HepG2 (cell line): ENCODE measurements at regions not wholly inside any gene's neighbourhood (a gene's known extent, or its start where the extent isn't known, plus 50 kb on each side); places are given as distances from the start of the nearest gene placed in this dataset.
"Not testable (repeated sequence)": the region's sequence is repeated elsewhere in the genome, so short reads cannot be mapped to it uniquely, and the experiment has no call there.

ENCODE experiments used
- ATAC-seq: fragments of 200-7000 bp; cut with Tn5 transposase; 3 replicates; pipeline ENCODE4 v1.9.1; 2020; ENCODE audit warnings: mild to moderate bottlenecking, moderate library complexity
- BruUV-seq: library from RNA; stranded (reverse); fragments of 400-500 nt; replicated peaks from 2 replicates; lab custom pipeline; 2021; lab: Mats Ljungman, UMichigan
- CTCF ChIA-PET: fragments of 300-600 bp; formaldehyde crosslinking; extraction: SDS; loops from one replicate; lab custom pipeline; 2021; ENCODE audit warnings: low total read pairs, inconsistent platforms, low intra/inter-chr PET ratio; lab: Yijun Ruan, JAX
- POLR2A ChIA-PET: fragments of 350-600 bp; sonication (Branson Sonifier 250); formaldehyde crosslinking; loops from one replicate; lab custom pipeline; 2020; ENCODE audit warnings: antibody characterized with exemption, inconsistent platforms; lab: Yijun Ruan, JAX
- DNase-seq: peaks from one replicate; pipeline ENCODE4 v3.0.0-alpha.2; 2015; ENCODE audit warnings: low spot score
- FAIRE-seq: peaks from 3 replicates; lab custom pipeline; 2011; peaks lifted over from hg19 to GRCh38; lab: Jason Lieb, UNC
- H2AFZ ChIP-seq: one replicate; pipeline ENCODE4 v1.6.1; 2011; ENCODE audit warnings: low read length, inconsistent platforms
- H3K27ac ChIP-seq: fragments of 300-600 bp; 3 replicates; pipeline ENCODE4 v1.8.0; 2011; ENCODE audit warnings: mixed run types, mild to moderate bottlenecking, mixed read lengths, low read length, inconsistent platforms; ENCODE audit not compliant: insufficient read depth; ENCODE audit errors: extremely low read length
- H3K27me3 ChIP-seq, 2 experiments: fragments of 200-600 bp in 1 of 2; 2 replicates in 1 of 2; 3 replicates in 1 of 2; pipeline versions ENCODE4 v1.6.0 to v1.8.0; 2011; ENCODE audit warnings: low read length in 2 of 2, mild to moderate bottlenecking in 2 of 2, moderate library complexity in 2 of 2, inconsistent platforms in 1 of 2; ENCODE audit not compliant: insufficient read depth in 2 of 2, control insufficient read depth in 1 of 2
- H3K36me3 ChIP-seq, 2 experiments: fragments of 200-600 bp in 1 of 2; replicated peaks in 1 of 2; 2 replicates in 1 of 2; 3 replicates in 1 of 2; pipeline versions ENCODE4 v1.5.1 to v1.8.0; 2011; ENCODE audit warnings: low read length in 2 of 2, inconsistent platforms in 1 of 2; ENCODE audit not compliant: insufficient read depth in 2 of 2, control insufficient read depth in 1 of 2
- H3K4me1 ChIP-seq: 2 replicates; pipeline ENCODE4 v1.5.1; 2012; ENCODE audit warnings: low read length, inconsistent platforms; ENCODE audit not compliant: insufficient read depth
- H3K4me2 ChIP-seq: 2 replicates; pipeline ENCODE4 v1.6.0; 2011; ENCODE audit warnings: low read depth, low read length, inconsistent platforms
- H3K4me3 ChIP-seq, 3 experiments: fragments of 200-600 bp in 1 of 3; sonication (generic), shearing (Covaris generic) in 1 of 3; replicated peaks in 1 of 3; 2 replicates each; pipeline ENCODE4 v1.5.1; 2011 to 2016; ENCODE audit warnings: low read length in 3 of 3, inconsistent platforms in 2 of 3, low read depth in 2 of 3, mild to moderate bottlenecking in 2 of 3, control low read depth in 1 of 3, mixed read lengths in 1 of 3; ENCODE audit not compliant: insufficient read depth in 1 of 3
- H3K79me2 ChIP-seq: one replicate; pipeline ENCODE4 v1.6.1; 2011; ENCODE audit warnings: low read length, inconsistent platforms; ENCODE audit not compliant: insufficient read depth
- H3K9ac ChIP-seq: 2 replicates; pipeline ENCODE4 v1.6.0; 2011; ENCODE audit warnings: mild to moderate bottlenecking, low read depth, low read length, inconsistent platforms; ENCODE audit not compliant: insufficient read depth
- H3K9me3 ChIP-seq: 2 replicates; pipeline ENCODE4 v1.5.1; 2012; ENCODE audit warnings: mild to moderate bottlenecking, low read length
- H4K20me1 ChIP-seq: 2 replicates; pipeline ENCODE4 v1.6.0; 2011; ENCODE audit warnings: inconsistent platforms, mild to moderate bottlenecking, low read length, moderate library complexity; ENCODE audit not compliant: insufficient read depth
- WGBS: methylation state at CpG from one replicate; pipeline ENCODE4 v1.1.6; 2017; ENCODE audit warnings: low lambda C conversion rate; 5-methylcytosine and 5-hydroxymethylcytosine counted together
- in situ Hi-C: cut with HindIII; loops from 2 replicates; pipeline ENCODE4 v1.10.0; 2017; ENCODE audit warnings: low pct_unique_long_range_greater_than_20kb; ENCODE audit not compliant: extremely low pct_ligation_motif_present
- intact Hi-C: fragments of 100-400 bp; cut with micrococcal nuclease; formaldehyde crosslinking; loops from one replicate; pipeline ENCODE4 v1.10.0; 2022; ENCODE audit not compliant: unreplicated experiment

- H3K4me3 ChIP-seq, intact Hi-C loops, H3K27ac ChIP-seq, FAIRE-seq, H4K20me1 ChIP-seq, H3K4me2 ChIP-seq, H3K27me3 ChIP-seq, in situ Hi-C loops, POLR2A ChIA-PET, ATAC-seq, H2AFZ ChIP-seq, H3K9me3 ChIP-seq, H3K9ac ChIP-seq, H3K79me2 ChIP-seq, H3K36me3 ChIP-seq, H3K4me1 ChIP-seq, BruUV-seq, CTCF ChIA-PET, DNase-seq: not testable (repeated sequence)
- WGBS: 27% methylated on average over 9 of the region's 12 CpGs
Measured at GRCh38 chr17:16833517-16833916, 138.4 kb downstream of the TNFRSF13B start.

- H3K4me1 ChIP-seq, H3K4me2 ChIP-seq, FAIRE-seq, in situ Hi-C loops, H2AFZ ChIP-seq, H3K79me2 ChIP-seq, BruUV-seq, H3K4me3 ChIP-seq, H3K9me3 ChIP-seq, CTCF ChIA-PET, H3K9ac ChIP-seq, H3K36me3 ChIP-seq, H3K27me3 ChIP-seq, POLR2A ChIA-PET, DNase-seq, ATAC-seq, H3K27ac ChIP-seq, H4K20me1 ChIP-seq, intact Hi-C loops: not testable (repeated sequence)
- WGBS: 0% methylated on average over 4 of the region's 8 CpGs
Measured at GRCh38 chr17:16832853-16833252, 139.1 kb downstream of the TNFRSF13B start.

GRCh38 chr17:16832206-16832605, 139.7 kb downstream of the TNFRSF13B start:
- POLR2A ChIA-PET: not testable (repeated sequence)

GRCh38 chr17:16830770-16831169, 140.7 kb downstream of the CCDC144A start:
- DNase-seq, FAIRE-seq, H3K27me3 ChIP-seq, H3K4me1 ChIP-seq, H4K20me1 ChIP-seq, POLR2A ChIA-PET, H3K4me2 ChIP-seq, H3K4me3 ChIP-seq, H2AFZ ChIP-seq, in situ Hi-C loops, H3K27ac ChIP-seq, BruUV-seq, H3K79me2 ChIP-seq, H3K9me3 ChIP-seq, CTCF ChIA-PET, H3K9ac ChIP-seq, ATAC-seq, H3K36me3 ChIP-seq, intact Hi-C loops: not testable (repeated sequence)
- WGBS: no CpG with 5 or more reads among the region's 6 CpGs

More at GRCh38 chr17:16832206-16832605, 139.7 kb downstream of the TNFRSF13B start:
- H3K27me3 ChIP-seq, BruUV-seq, in situ Hi-C loops, H4K20me1 ChIP-seq, DNase-seq, H3K36me3 ChIP-seq, H3K9ac ChIP-seq, H3K79me2 ChIP-seq, CTCF ChIA-PET, H3K4me2 ChIP-seq, H3K9me3 ChIP-seq, ATAC-seq, H3K27ac ChIP-seq, H3K4me1 ChIP-seq, H3K4me3 ChIP-seq, FAIRE-seq, intact Hi-C loops, H2AFZ ChIP-seq: not testable (repeated sequence)
- WGBS: no CpG with 5 or more reads among the region's 14 CpGs
